Nephron progenitor cell (in vitro differentiated cells): ENCODE measurements at regions not wholly inside any gene's neighbourhood (a gene's known extent, or its start where the extent isn't known, plus 50 kb on each side); places are given as distances from the start of the nearest gene placed in this dataset.
"Not testable (repeated sequence)": the region's sequence is repeated elsewhere in the genome, so short reads cannot be mapped to it uniquely, and the experiment has no call there.

Source experiments
- DNase-seq: peaks from one replicate; pipeline ENCODE4 v3.0.0; 2021
- H3K27ac Mint-ChIP-seq: 2 replicates; pipeline ENCODE4 v1.8.0; 2021; ENCODE audit warnings: mild to moderate bottlenecking, moderate library complexity, mixed read lengths
- H3K27me3 Mint-ChIP-seq: 2 replicates; pipeline ENCODE4 v1.8.0; 2021; ENCODE audit warnings: mild to moderate bottlenecking, low read depth, mixed read lengths; ENCODE audit not compliant: poor library complexity
- H3K36me3 Mint-ChIP-seq: 2 replicates; pipeline ENCODE4 v1.8.0; 2021; ENCODE audit warnings: low read depth, mixed read lengths
- H3K4me1 Mint-ChIP-seq: 2 replicates; pipeline ENCODE4 v1.8.0; 2021; ENCODE audit warnings: mixed read lengths
- H3K4me3 Mint-ChIP-seq: 2 replicates; pipeline ENCODE4 v1.8.0; 2021; ENCODE audit warnings: mild to moderate bottlenecking, moderate library complexity, mixed read lengths
- H3K9me3 Mint-ChIP-seq: 2 replicates; pipeline ENCODE4 v1.8.0; 2021; ENCODE audit warnings: mild to moderate bottlenecking, moderate library complexity, mixed read lengths
- TF ChIP-seq, protein P1 (sequence below): fragments of 200-600 bp; sonication (generic); IDR thresholded peaks from 2 replicates; pipeline ENCODE4 v1.5.0; 2021; ENCODE audit warnings: antibody characterized with exemption

DNA sequence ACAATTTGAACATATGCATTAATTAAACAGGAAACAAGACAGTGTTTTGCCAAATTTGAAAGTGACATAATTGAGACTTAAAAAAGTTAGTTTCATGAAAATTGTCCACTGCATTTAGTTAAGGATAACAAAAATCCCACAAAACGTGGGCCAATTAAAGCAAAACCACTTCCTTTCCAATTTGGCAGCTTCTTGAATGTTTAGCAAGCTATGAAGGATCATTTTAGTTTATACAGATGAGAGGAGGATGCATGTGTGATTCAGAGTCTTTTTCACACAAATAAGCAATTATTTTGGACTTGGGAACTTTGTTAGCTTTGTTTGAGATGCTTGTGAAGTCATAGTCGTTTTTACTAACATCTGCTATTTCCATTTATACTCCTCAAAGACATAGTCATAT lies 109.6 kb downstream of the ATXN7L3B start:
- H3K4me3 Mint-ChIP-seq: no peak overlapping the region
- no peak for DNase-seq
- H3K27me3 Mint-ChIP-seq: peaks cover 9% of the 10 kb centered on the region
- H3K36me3 Mint-ChIP-seq: no peaks in the 10 kb centered on the region
- no peaks in the 10 kb centered on the region for H3K9me3 Mint-ChIP-seq
- TF ChIP-seq, protein P1, sequence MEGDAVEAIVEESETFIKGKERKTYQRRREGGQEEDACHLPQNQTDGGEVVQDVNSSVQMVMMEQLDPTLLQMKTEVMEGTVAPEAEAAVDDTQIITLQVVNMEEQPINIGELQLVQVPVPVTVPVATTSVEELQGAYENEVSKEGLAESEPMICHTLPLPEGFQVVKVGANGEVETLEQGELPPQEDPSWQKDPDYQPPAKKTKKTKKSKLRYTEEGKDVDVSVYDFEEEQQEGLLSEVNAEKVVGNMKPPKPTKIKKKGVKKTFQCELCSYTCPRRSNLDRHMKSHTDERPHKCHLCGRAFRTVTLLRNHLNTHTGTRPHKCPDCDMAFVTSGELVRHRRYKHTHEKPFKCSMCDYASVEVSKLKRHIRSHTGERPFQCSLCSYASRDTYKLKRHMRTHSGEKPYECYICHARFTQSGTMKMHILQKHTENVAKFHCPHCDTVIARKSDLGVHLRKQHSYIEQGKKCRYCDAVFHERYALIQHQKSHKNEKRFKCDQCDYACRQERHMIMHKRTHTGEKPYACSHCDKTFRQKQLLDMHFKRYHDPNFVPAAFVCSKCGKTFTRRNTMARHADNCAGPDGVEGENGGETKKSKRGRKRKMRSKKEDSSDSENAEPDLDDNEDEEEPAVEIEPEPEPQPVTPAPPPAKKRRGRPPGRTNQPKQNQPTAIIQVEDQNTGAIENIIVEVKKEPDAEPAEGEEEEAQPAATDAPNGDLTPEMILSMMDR: no peak
- H3K27ac Mint-ChIP-seq: no peak overlapping the region
- H3K4me1 Mint-ChIP-seq: no peaks in the 10 kb centered on the region

- DNase-seq: no peak
- Mint-ChIP-seq H3K4me1 (no peaks in the 10 kb centered on the region), H3K27ac (no peak overlapping the region), H3K36me3 (no peaks in the 10 kb centered on the region), H3K4me3 (no peak overlapping the region), H3K27me3 (no peaks in the 10 kb centered on the region), H3K9me3 (peaks cover 12% of the 10 kb centered on the region)
- TF ChIP-seq, protein P1: no peak
Observed at GRCh38 chr12:74656251-74656650, 118.6 kb downstream of the ATXN7L3B start.

DNA sequence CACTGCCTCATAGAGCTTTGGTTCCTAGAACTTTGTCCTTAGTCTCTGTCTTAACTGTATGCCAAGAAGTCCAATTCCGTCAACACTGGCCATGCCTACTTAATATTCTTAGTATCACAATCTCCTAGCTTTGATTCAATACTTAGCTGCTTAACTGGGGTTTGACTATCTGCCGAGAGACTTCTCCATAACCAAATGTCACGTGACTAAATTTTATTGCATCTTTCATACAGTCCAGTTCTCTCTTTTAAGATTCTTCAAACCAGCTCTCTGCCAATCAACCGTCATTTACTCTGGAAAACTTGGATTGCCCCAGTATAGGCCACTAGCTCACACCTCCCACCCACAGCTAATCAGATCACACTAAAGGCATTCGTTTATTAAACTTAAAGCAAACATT lies 122.8 kb downstream of the ATXN7L3B start:
- Mint-ChIP-seq H3K27ac (no peak overlapping the region), H3K27me3 (no peaks in the 10 kb centered on the region), H3K4me3 (no peak overlapping the region), H3K9me3 (no peaks in the 10 kb centered on the region), H3K36me3 (no peaks in the 10 kb centered on the region), H3K4me1 (no peaks in the 10 kb centered on the region)
- TF ChIP-seq, protein P1: no peak
- DNase-seq: no peak

DNA sequence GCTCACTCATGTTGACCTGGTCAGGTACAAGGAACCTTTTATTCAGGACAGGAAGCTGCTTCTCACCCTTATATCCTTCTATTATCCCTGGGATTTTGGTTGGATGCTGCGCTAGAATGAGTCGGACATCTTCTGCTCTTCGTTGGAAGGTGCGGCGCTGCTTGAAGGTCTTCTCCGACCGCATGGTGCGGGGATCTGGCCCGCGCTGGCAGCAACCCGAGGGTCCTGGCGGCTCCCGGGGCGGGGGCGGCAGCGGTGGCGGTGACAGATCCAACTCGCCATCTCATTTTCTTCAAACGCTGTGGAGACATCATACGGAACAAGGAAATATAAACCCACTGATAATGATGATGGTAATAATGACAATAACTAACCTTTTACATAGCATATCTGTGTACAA lies 126.3 kb downstream of the ATXN7L3B start:
- Mint-ChIP-seq H3K9me3 (no peaks in the 10 kb centered on the region), H3K36me3 (no peaks in the 10 kb centered on the region), H3K4me3 (no peak overlapping the region), H3K4me1 (no peaks in the 10 kb centered on the region), H3K27ac (no peak overlapping the region), H3K27me3 (no peaks in the 10 kb centered on the region)
- TF ChIP-seq, protein P1: no peak
- DNase-seq: no peak

DNA sequence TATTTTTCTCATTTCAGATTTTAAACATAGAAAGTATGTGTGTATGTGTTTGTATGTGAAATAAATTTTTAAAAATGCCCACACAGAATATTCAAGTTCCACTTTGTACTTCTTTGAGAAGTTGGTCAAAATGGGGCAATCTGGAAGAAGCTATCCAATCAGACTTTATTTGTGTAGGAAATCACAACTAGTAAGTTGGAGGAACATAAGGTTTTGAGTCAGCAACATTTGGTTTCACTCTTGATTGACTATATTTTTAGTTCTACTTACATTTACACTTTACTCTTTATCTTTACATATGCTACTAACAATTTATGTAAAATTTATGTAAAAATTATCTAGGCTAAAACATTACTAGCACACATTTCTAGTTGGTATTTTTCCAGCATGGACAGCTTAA lies 128.1 kb downstream of the ATXN7L3B start:
- Mint-ChIP-seq H3K36me3 (no peaks in the 10 kb centered on the region), H3K4me3 (no peak overlapping the region), H3K27me3 (no peaks in the 10 kb centered on the region), H3K4me1 (no peaks in the 10 kb centered on the region), H3K9me3 (no peaks in the 10 kb centered on the region), H3K27ac (no peak overlapping the region)
- TF ChIP-seq, protein P1: no peak
- no peak for DNase-seq

- TF ChIP-seq, protein P1: no peak
- Mint-ChIP-seq H3K27me3 (no peaks in the 10 kb centered on the region), H3K4me3 (no peak overlapping the region), H3K9me3 (no peaks in the 10 kb centered on the region), H3K4me1 (no peaks in the 10 kb centered on the region), H3K36me3 (no peaks in the 10 kb centered on the region), H3K27ac (no peak overlapping the region)
- DNase-seq: no peak
Observed at GRCh38 chr12:74671421-74671820, 133.8 kb downstream of the ATXN7L3B start.

DNA sequence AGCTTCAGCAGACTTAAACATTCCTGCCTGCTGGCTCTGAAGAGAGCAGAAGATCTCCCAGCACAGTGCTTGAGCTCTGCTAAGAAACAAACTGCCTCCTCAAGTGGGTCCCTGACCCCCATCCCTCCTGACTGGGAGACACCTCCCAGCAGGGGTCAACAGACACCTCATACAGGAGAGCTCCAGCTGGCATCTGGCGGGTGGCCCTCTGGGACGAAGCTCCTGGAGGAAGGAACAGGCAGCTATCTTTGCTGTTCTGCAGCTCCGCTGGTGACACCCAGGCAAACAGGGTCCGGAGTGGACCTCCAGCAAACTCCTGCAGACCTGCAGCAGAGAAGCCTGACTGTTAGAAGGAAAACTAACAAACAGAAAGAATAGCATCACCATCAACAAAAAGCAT lies 139.3 kb downstream of the ATXN7L3B start:
- not testable (repeated sequence) for DNase-seq, H3K27ac Mint-ChIP-seq, H3K27me3 Mint-ChIP-seq, H3K36me3 Mint-ChIP-seq, H3K4me1 Mint-ChIP-seq, H3K4me3 Mint-ChIP-seq
- H3K9me3 Mint-ChIP-seq: peaks cover 31% of the 10 kb centered on the region
